Tibial artery (tissue), 4 donors: ENCODE measurements at regions not wholly inside any gene's neighbourhood (a gene's known extent, or its start where the extent isn't known, plus 50 kb on each side); places are given as distances from the start of the nearest gene placed in this dataset.

ENCODE experiments used
- DNase-seq, 2 donors: peaks; one replicate each; pipeline ENCODE4 v3.0.0-alpha.2; 2019
- H3K27ac ChIP-seq, 2 donors: fragments of 200-600 bp; sonication (generic) in 1 of 2; 1 replicate in 1 of 2; 2 replicates in 1 of 2; pipeline ENCODE4 v1.5.1; 2018 to 2019; ENCODE audit warnings: mild to moderate bottlenecking in 1 of 2
- H3K27me3 ChIP-seq, 2 donors: fragments of 200-600 bp; sonication (generic) in 1 of 2; one replicate each; pipeline versions ENCODE4 v1.5.1 to v1.6.0; 2016 to 2019
- H3K36me3 ChIP-seq, 3 donors: fragments of 200-600 bp; sonication (generic) in 2 of 3; one replicate each; pipeline ENCODE4 v1.5.1; 2016 to 2019; ENCODE audit warnings: mild to moderate bottlenecking in 2 of 3
- H3K4me1 ChIP-seq, 4 donors: fragments of 200-600 bp; sonication (generic) in 2 of 4; 1 replicate in 3 of 4; 2 replicates in 1 of 4; pipeline ENCODE4 v1.5.1; 2016 to 2019
- H3K4me3 ChIP-seq, 2 donors: fragments of 200-600 bp; sonication (generic) in 1 of 2; 1 replicate in 1 of 2; 2 replicates in 1 of 2; pipeline ENCODE4 v1.5.1; 2018 to 2019; ENCODE audit warnings: mild to moderate bottlenecking in 2 of 2
- H3K9me3 ChIP-seq, 3 donors: fragments of 200-600 bp; sonication (generic) in 1 of 3; one replicate each; pipeline ENCODE4 v1.5.1; 2016 to 2019
- intact Hi-C: fragments of 100-400 bp; cut with DNase I; formaldehyde crosslinking; loops from one replicate; pipeline ENCODE4 v1.15.0; 2023; ENCODE audit warnings: low total_unique reads
- TF ChIP-seq, protein P1 (sequence below), 2 experiments: fragments of 200-600 bp in 1 of 2; fragments of 450-650 bp in 1 of 2; IDR thresholded peaks; one replicate each; pipeline ENCODE4 v1.5.1; 2017 to 2019; ENCODE audit warnings: antibody characterized with exemption in 2 of 2, mild to moderate bottlenecking in 1 of 2, moderate library complexity in 1 of 2

DNA sequence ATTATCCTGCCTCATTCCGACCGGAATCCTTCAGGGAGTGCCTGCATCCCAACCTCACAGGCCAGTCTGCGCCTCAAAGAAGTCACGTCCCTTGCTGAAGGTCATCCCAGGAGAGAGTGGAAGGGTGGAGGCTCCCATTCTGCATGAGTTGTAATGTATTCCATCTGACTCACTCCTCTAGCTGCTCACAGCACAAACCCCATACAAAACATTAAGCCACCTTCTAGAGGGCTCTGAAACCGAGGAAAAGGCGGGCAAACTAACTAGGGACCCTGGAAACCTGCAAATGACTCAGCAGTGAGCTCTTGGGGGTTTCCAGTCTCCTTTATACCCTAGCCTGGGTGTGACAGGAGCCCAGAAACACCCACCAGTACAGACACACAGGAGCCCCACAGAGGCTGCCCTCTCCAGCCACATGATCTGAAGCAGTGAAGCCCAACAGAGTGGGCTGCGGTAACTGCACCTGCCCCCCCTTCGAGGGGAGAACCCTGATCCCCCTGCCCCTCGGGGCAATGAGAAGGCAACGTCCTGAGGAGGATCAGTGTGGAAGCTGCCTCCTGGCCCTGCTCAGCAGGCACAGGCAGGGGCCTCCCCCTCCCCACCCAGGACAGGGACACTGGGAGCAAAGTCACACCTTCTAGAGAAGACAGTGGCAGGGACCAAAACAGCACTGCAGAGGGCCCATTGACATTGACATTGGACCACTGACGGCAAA, 69.3 kb upstream of the SNTG2 start:
- H3K4me3 ChIP-seq = no peak overlapping the region
- H3K4me1 ChIP-seq = no peaks in the 10 kb centered on the region
- peaks cover 0 to 50% of the 10 kb centered on the region in 2 donors for H3K27me3 ChIP-seq
- TF ChIP-seq, protein P1, sequence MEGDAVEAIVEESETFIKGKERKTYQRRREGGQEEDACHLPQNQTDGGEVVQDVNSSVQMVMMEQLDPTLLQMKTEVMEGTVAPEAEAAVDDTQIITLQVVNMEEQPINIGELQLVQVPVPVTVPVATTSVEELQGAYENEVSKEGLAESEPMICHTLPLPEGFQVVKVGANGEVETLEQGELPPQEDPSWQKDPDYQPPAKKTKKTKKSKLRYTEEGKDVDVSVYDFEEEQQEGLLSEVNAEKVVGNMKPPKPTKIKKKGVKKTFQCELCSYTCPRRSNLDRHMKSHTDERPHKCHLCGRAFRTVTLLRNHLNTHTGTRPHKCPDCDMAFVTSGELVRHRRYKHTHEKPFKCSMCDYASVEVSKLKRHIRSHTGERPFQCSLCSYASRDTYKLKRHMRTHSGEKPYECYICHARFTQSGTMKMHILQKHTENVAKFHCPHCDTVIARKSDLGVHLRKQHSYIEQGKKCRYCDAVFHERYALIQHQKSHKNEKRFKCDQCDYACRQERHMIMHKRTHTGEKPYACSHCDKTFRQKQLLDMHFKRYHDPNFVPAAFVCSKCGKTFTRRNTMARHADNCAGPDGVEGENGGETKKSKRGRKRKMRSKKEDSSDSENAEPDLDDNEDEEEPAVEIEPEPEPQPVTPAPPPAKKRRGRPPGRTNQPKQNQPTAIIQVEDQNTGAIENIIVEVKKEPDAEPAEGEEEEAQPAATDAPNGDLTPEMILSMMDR (IDR thresholded peaks at IDR 0.05) = no peak
- H3K9me3 ChIP-seq = no peaks in the 10 kb centered on the region
- peak in 1 of 2 donors; percentile 13 for DNase-seq
- H3K36me3 ChIP-seq = no peaks in the 10 kb centered on the region
- H3K27ac ChIP-seq = no peak overlapping the region
- intact Hi-C loops = no loop called here

DNA sequence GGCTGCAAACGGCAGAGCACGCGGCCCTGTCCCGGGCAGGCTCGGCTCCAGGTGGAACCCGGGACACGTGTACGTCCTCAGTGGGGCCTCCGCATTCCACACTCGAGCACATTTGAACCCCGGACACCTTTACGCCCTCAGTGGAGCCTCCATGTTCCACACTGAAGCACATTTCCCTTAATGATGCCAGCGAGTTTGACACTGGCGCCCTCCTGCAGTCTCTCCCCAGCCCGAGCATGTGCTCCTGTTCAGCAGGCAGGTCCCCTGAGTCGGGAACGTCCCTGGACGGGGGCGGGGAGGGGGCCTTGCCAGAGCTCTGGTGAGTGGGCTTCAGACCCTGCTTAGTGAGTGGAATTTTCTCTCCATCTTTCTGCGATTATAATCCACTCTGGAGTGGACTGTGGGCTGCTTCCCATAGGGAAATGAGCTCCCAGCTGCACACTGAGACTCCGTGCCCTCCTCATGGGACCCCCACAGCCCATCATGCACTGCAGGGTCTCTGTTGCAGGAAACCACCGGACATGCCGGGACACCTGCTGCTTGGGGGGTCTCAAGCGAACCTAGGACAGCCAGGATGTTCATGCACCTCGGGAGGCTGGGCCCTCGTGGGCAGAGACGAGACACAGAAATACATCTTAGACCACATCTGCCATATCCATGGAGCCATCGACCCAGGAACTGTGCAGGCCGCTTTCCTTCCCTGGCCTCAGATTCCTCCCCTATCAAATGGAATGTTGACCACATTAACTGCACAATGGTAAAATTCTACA, 70.3 kb upstream of the SNTG2 start:
- TF ChIP-seq, protein P1 (IDR thresholded peaks at IDR 0.05) = no peak
- H3K27ac ChIP-seq = no peak overlapping the region
- no peak for DNase-seq
- peaks cover 0 to 44% of the 10 kb centered on the region in 2 donors for H3K27me3 ChIP-seq
- no peaks in the 10 kb centered on the region for H3K9me3 ChIP-seq
- H3K36me3 ChIP-seq = no peaks in the 10 kb centered on the region
- H3K4me3 ChIP-seq = no peak overlapping the region
- intact Hi-C loops = no loop called here
- no peaks in the 10 kb centered on the region for H3K4me1 ChIP-seq

DNA sequence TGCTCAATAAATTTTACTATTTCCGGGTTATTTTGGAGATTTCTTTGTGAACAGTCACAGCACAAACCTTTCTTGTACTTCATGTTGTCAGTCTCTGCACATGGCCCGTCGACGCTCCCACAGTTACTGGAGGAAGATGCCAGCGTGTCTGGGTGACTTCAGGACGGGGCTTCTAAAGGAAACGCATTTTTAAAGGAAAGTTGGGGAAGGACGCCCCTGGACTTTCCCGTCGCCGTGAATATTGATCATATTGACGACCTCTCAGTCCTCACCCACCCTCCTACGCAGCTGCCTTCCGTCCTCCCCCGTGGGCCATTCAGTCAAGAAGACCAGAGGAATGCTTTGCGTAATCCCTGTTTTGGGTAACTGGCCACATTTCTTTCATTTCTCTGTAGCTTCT, 71.1 kb upstream of the SNTG2 start:
- no peak for DNase-seq
- Histone ChIP-seq H3K9me3 (no peaks in the 10 kb centered on the region), H3K4me3 (no peak overlapping the region), H3K4me1 (no peaks in the 10 kb centered on the region), H3K36me3 (no peaks in the 10 kb centered on the region), H3K27ac (no peak overlapping the region), H3K27me3 (peaks cover 0 to 38% of the 10 kb centered on the region in 2 donors)
- TF ChIP-seq, protein P1 (IDR thresholded peaks at IDR 0.05) = no peak
- intact Hi-C loops = no loop called here

DNA sequence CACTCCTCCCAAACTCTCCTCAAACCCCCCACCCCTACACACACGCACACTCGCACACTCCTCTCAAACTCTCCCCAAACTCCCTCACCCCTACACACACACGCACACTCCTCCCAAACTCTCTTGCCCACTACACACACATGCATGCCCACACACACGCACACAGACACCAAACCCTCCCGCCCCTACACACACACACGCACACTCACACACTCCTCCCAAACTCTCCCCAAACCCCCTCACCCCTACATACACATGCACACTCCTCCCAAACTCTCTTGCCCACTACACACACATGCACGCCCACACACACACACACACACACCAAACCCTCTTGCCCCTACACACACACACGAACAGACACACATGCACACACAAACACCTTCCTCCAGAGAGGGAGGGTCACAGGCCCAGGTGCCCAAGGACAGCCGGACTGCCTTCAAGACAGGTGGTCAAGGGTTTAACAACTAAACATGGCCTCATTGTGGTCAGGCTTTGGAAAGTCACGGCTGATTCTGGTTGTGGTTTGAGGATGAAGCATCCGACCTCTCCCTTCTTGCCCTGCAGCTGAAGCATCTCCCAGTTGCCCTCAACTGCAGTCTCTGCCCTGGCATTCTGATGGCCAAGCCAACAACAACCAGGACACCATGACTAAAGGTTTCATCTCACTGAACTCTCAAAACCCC, 72.3 kb upstream of the SNTG2 start:
- TF ChIP-seq, protein P1 (IDR thresholded peaks at IDR 0.05) = no peak
- H3K36me3 ChIP-seq = no peaks in the 10 kb centered on the region
- no peaks in the 10 kb centered on the region for H3K9me3 ChIP-seq
- intact Hi-C loops = no loop called here
- no peak overlapping the region for H3K4me3 ChIP-seq
- H3K4me1 ChIP-seq = no peaks in the 10 kb centered on the region
- peaks cover 0 to 29% of the 10 kb centered on the region in 2 donors for H3K27me3 ChIP-seq
- DNase-seq = no peak
- no peak overlapping the region for H3K27ac ChIP-seq

DNA sequence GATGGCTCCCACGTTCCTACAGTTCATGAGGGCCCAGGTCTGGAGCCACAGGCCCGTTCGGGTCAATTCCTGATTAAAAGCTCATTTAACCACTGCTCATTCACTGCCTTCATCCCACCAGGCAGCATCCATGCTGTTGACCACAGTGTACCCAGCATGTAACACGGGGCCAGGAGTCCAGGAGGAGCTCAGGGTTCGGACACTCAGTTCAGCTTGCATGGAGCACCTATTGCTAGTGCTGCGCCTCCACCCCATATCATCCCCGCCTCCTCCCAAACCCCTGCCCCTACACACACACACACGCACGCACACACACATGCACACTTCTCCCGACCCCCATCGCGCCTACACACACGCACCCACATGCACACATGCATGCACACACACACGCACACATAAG, 72.9 kb upstream of the SNTG2 start:
- intact Hi-C loops = no loop called here
- DNase-seq = no peak
- Histone ChIP-seq H3K4me1 (no peaks in the 10 kb centered on the region), H3K4me3 (no peak overlapping the region), H3K27me3 (peaks cover 0 to 26% of the 10 kb centered on the region in 2 donors), H3K36me3 (no peaks in the 10 kb centered on the region), H3K27ac (no peak overlapping the region), H3K9me3 (no peaks in the 10 kb centered on the region)
- TF ChIP-seq, protein P1 (IDR thresholded peaks at IDR 0.05) = no peak
